ENCODE measurements at regions not wholly inside any gene's neighbourhood (a gene's known extent, or its start where the extent isn't known, plus 50 kb on each side); places are given as distances from the start of the nearest gene placed in this dataset.

GRCh38 chr3:178159691-178160220 is 376.5 kb upstream of the KCNMB2 start:
- ATAC-seq (no peak), DNase-seq (no peak)
- H3K4me3 Mint-ChIP-seq, result no peak overlapping the region
- H3K27ac Mint-ChIP-seq, result no peak overlapping the region
- H3K36me3 Mint-ChIP-seq, result no peaks in the 10 kb centered on the region
- POLR2A ChIA-PET, result no interaction called here
- peaks cover 0 to 2% (median 0%) of the 10 kb centered on the region in 5 donors for H3K27me3 Mint-ChIP-seq
- no peaks in the 10 kb centered on the region for H3K4me1 Mint-ChIP-seq
- H3K9me3 Mint-ChIP-seq, result peaks cover 0 to 9% (median 0%) of the 10 kb centered on the region in 9 donors

- Mint-ChIP-seq H3K36me3 (no peaks in the 10 kb centered on the region), H3K4me3 (no peak overlapping the region), H3K4me1 (peaks cover 0 to 1% (median 0%) of the 10 kb centered on the region in 4 donors), H3K27ac (no peak overlapping the region), H3K9me3 (no peaks in the 10 kb centered on the region), H3K27me3 (no peaks in the 10 kb centered on the region)
- ATAC-seq (no peak), DNase-seq (no peak)
- POLR2A ChIA-PET, result no interaction called here
Measured at GRCh38 chr3:178169421-178169820, 366.8 kb upstream of the KCNMB2 start.

- ATAC-seq, result no peak
- Mint-ChIP-seq H3K36me3 (no peaks in the 10 kb centered on the region), H3K4me3 (no peak overlapping the region)
Measured at GRCh38 chr3:178170698-178171535, 365.3 kb upstream of the KCNMB2 start.

GRCh38 chr3:178172121-178172520 is 364.1 kb upstream of the KCNMB2 start:
- no peak for ATAC-seq
- POLR2A ChIA-PET, result no interaction called here

More at GRCh38 chr3:178170698-178171535, 365.3 kb upstream of the KCNMB2 start:
- Mint-ChIP-seq H3K27ac (peak overlapping the region in 1 of 10 donors; percentile 29), H3K27me3 (no peaks in the 10 kb centered on the region), H3K9me3 (no peaks in the 10 kb centered on the region), H3K4me1 (peaks cover 0 to 1% (median 0%) of the 10 kb centered on the region in 4 donors)
- no peak for DNase-seq
- POLR2A ChIA-PET, result no interaction called here

GRCh38 chr3:178174201-178174915 is 361.9 kb upstream of the KCNMB2 start:
- DNase-seq, result no peak
- Mint-ChIP-seq H3K4me1 (peaks cover 0 to 1% (median 0%) of the 10 kb centered on the region in 4 donors), H3K36me3 (no peaks in the 10 kb centered on the region), H3K27me3 (no peaks in the 10 kb centered on the region), H3K9me3 (peaks cover 0 to 1% (median 0%) of the 10 kb centered on the region in 9 donors), H3K27ac (no peak overlapping the region), H3K4me3 (no peak overlapping the region)
- POLR2A ChIA-PET, result no interaction called here
- no peak for ATAC-seq

More at GRCh38 chr3:178172121-178172520, 364.1 kb upstream of the KCNMB2 start:
- DNase-seq, result no peak
- no peak overlapping the region for H3K27ac Mint-ChIP-seq
- no peaks in the 10 kb centered on the region for H3K36me3 Mint-ChIP-seq
- no peaks in the 10 kb centered on the region for H3K9me3 Mint-ChIP-seq
- H3K27me3 Mint-ChIP-seq, result no peaks in the 10 kb centered on the region
- H3K4me3 Mint-ChIP-seq, result no peak overlapping the region
- H3K4me1 Mint-ChIP-seq, result peaks cover 0 to 1% (median 0%) of the 10 kb centered on the region in 4 donors

- ATAC-seq (no peak), DNase-seq (no peak)
- Mint-ChIP-seq H3K4me1 (peaks cover 0 to 8% (median 0%) of the 10 kb centered on the region in 4 donors), H3K27ac (no peak overlapping the region), H3K27me3 (no peaks in the 10 kb centered on the region), H3K4me3 (no peak overlapping the region), H3K36me3 (peaks cover 0 to 2% (median 0%) of the 10 kb centered on the region in 3 donors), H3K9me3 (peaks cover 0 to 1% (median 0%) of the 10 kb centered on the region in 9 donors)
- POLR2A ChIA-PET, result no interaction called here
Measured at GRCh38 chr3:178181088-178181487, 355.1 kb upstream of the KCNMB2 start.

- H3K36me3 Mint-ChIP-seq, result peaks cover 0 to 2% (median 0%) of the 10 kb centered on the region in 3 donors
- H3K27ac Mint-ChIP-seq, result no peak overlapping the region
- POLR2A ChIA-PET, result no interaction called here
- H3K27me3 Mint-ChIP-seq, result no peaks in the 10 kb centered on the region
- DNase-seq (no peak), ATAC-seq (no peak)
- H3K4me1 Mint-ChIP-seq, result peaks cover 0 to 8% (median 0%) of the 10 kb centered on the region in 4 donors
- no peak overlapping the region for H3K4me3 Mint-ChIP-seq
- H3K9me3 Mint-ChIP-seq, result peaks cover 0 to 4% (median 0%) of the 10 kb centered on the region in 9 donors
Measured at GRCh38 chr3:178181784-178182183, 354.5 kb upstream of the KCNMB2 start.

GRCh38 chr3:178182337-178182779 is 353.9 kb upstream of the KCNMB2 start:
- Mint-ChIP-seq H3K36me3 (peaks cover 0 to 2% (median 0%) of the 10 kb centered on the region in 3 donors), H3K4me1 (peaks cover 0 to 8% (median 0%) of the 10 kb centered on the region in 4 donors), H3K9me3 (peaks cover 0 to 4% (median 0%) of the 10 kb centered on the region in 9 donors), H3K27ac (no peak overlapping the region), H3K4me3 (no peak overlapping the region), H3K27me3 (no peaks in the 10 kb centered on the region)
- ATAC-seq (no peak), DNase-seq (no peak)
- POLR2A ChIA-PET, result no interaction called here

GRCh38 chr3:178184833-178185232 is 351.4 kb upstream of the KCNMB2 start:
- no peak for DNase-seq
- Mint-ChIP-seq H3K4me1 (peaks cover 0 to 14% (median 4%) of the 10 kb centered on the region in 4 donors), H3K9me3 (peaks cover 0 to 2% (median 0%) of the 10 kb centered on the region in 9 donors), H3K27ac (no peak overlapping the region), H3K27me3 (no peaks in the 10 kb centered on the region), H3K36me3 (peaks cover 0 to 2% (median 0%) of the 10 kb centered on the region in 3 donors), H3K4me3 (no peak overlapping the region)
- POLR2A ChIA-PET, result no interaction called here
- ATAC-seq, result no peak

GRCh38 chr3:178186666-178187065 is 349.6 kb upstream of the KCNMB2 start:
- no peak for DNase-seq
- Mint-ChIP-seq H3K4me1 (peaks cover 0 to 14% (median 4%) of the 10 kb centered on the region in 4 donors), H3K4me3 (no peak overlapping the region), H3K27ac (no peak overlapping the region), H3K36me3 (peaks cover 0 to 2% (median 0%) of the 10 kb centered on the region in 3 donors), H3K27me3 (no peaks in the 10 kb centered on the region), H3K9me3 (peaks cover 0 to 2% (median 0%) of the 10 kb centered on the region in 9 donors)
- ATAC-seq, result no peak
- POLR2A ChIA-PET, result no interaction called here

GRCh38 chr3:178189854-178190253 is 346.4 kb upstream of the KCNMB2 start:
- Mint-ChIP-seq H3K4me3 (no peak overlapping the region), H3K27me3 (no peaks in the 10 kb centered on the region), H3K36me3 (peaks cover 0 to 2% (median 0%) of the 10 kb centered on the region in 3 donors), H3K27ac (no peak overlapping the region), H3K4me1 (peaks cover 5 to 12% (median 8%) of the 10 kb centered on the region in 4 donors), H3K9me3 (peaks cover 0 to 2% (median 0%) of the 10 kb centered on the region in 9 donors)
- no peak for ATAC-seq
- DNase-seq, result no peak
- POLR2A ChIA-PET, result no interaction called here

GRCh38 chr3:178193846-178194245 is 342.4 kb upstream of the KCNMB2 start:
- H3K4me3 Mint-ChIP-seq, result no peak overlapping the region
- DNase-seq (no peak), ATAC-seq (no peak)
- POLR2A ChIA-PET, result no interaction called here
- no peaks in the 10 kb centered on the region for H3K36me3 Mint-ChIP-seq
- H3K4me1 Mint-ChIP-seq, result peaks cover 3 to 6% (median 5%) of the 10 kb centered on the region in 4 donors
- H3K27me3 Mint-ChIP-seq, result no peaks in the 10 kb centered on the region
- no peaks in the 10 kb centered on the region for H3K9me3 Mint-ChIP-seq
- H3K27ac Mint-ChIP-seq, result no peak overlapping the region

- H3K4me3 Mint-ChIP-seq, result no peak overlapping the region
- ATAC-seq (no peak), DNase-seq (no peak)
- H3K27me3 Mint-ChIP-seq, result no peaks in the 10 kb centered on the region
- H3K36me3 Mint-ChIP-seq, result no peaks in the 10 kb centered on the region
- H3K9me3 Mint-ChIP-seq, result no peaks in the 10 kb centered on the region
- POLR2A ChIA-PET, result interaction anchor here (0.6 kb wide), 1 partner anchor 664 kb away, joined by 5 read pairs; no protein-coding TSS in a partner anchor
- peaks cover 3 to 6% (median 5%) of the 10 kb centered on the region in 4 donors for H3K4me1 Mint-ChIP-seq
- no peak overlapping the region for H3K27ac Mint-ChIP-seq
Measured at GRCh38 chr3:178194539-178194938, 341.7 kb upstream of the KCNMB2 start.
